Mammary epithelial cell (primary cell): ENCODE measurements at regions not wholly inside any gene's neighbourhood (a gene's known extent, or its start where the extent isn't known, plus 50 kb on each side); places are given as distances from the start of the nearest gene placed in this dataset.

Experiments
- EZH2 ChIP-seq: IDR thresholded peaks from 2 replicates; pipeline ENCODE4 v1.6.1; 2012; ENCODE audit warnings: low read length, inconsistent platforms, borderline replicate concordance
- TF ChIP-seq, protein P1 (sequence below), 2 donors: IDR thresholded peaks in 1 of 2; conservative IDR thresholded peaks in 1 of 2; 2 replicates each; pipeline ENCODE4 v1.5.1; 2011 to 2012; ENCODE audit warnings: inconsistent platforms in 2 of 2, low read length in 2 of 2, mild to moderate bottlenecking in 2 of 2, control low read depth in 1 of 2, low read depth in 1 of 2; ENCODE audit not compliant: insufficient read depth in 1 of 2; ENCODE audit errors: extremely low read depth in 1 of 2

DNA sequence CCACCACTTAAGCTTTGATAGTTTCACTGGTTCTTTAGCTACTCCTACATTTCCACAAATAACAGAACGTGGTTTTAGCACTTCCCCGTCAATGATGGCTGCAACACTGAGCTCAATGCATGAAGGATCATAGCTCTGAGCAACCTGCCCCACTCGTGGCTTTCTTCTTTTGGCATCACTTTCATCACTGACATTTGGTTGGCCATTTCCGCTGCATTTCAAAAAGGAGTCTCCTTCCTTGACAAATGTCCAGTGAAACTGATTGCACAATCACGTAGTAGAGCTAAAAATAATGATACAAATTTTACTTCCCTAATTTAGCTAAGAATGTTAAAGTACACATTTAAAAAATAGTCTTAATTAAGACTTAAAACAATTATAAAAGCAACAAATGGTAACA is 205.2 kb upstream of the HDAC4 start:
- TF ChIP-seq, protein P1, sequence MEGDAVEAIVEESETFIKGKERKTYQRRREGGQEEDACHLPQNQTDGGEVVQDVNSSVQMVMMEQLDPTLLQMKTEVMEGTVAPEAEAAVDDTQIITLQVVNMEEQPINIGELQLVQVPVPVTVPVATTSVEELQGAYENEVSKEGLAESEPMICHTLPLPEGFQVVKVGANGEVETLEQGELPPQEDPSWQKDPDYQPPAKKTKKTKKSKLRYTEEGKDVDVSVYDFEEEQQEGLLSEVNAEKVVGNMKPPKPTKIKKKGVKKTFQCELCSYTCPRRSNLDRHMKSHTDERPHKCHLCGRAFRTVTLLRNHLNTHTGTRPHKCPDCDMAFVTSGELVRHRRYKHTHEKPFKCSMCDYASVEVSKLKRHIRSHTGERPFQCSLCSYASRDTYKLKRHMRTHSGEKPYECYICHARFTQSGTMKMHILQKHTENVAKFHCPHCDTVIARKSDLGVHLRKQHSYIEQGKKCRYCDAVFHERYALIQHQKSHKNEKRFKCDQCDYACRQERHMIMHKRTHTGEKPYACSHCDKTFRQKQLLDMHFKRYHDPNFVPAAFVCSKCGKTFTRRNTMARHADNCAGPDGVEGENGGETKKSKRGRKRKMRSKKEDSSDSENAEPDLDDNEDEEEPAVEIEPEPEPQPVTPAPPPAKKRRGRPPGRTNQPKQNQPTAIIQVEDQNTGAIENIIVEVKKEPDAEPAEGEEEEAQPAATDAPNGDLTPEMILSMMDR (conservative IDR thresholded peaks at IDR 0.05 in 1 of 2, IDR thresholded peaks at IDR 0.05 in 1 of 2; ENCODE audit: extremely low read depth in 1 of 2, insufficient read depth in 1 of 2, low read depth in 1 of 2, low read length in 2 of 2), result no peak
- TF ChIP-seq EZH2, result no peak
